Eye (tissue), 1 donor: ENCODE measurements at regions not wholly inside any gene's neighbourhood (a gene's known extent, or its start where the extent isn't known, plus 50 kb on each side); places are given as distances from the start of the nearest gene placed in this dataset.
"Not testable (repeated sequence)": the region's sequence is repeated elsewhere in the genome, so short reads cannot be mapped to it uniquely, and the experiment has no call there.

Experiments used
- DNase-seq: peaks from one replicate; pipeline ENCODE4 v3.0.0-alpha.2; 2015

DNA sequence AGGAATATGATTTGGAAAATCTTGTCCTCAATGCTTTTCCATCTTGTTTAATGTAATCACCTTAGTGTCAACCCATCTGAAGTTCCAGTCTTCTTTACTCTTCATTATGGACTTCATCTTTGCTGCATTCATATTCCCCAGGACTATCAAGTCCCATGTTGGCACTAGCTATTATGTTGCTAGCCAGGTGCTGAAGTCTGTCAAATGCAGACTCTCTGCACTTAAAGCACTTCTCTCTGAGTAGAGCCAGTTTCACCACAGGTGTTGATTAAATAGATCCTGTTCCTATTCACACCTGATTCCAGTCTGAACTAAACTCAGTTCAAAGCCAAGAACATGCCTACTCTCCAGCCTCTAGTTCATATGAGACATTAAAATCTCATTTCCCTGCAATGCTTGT lies 75.0 kb upstream of the PKN2 start:
- DNase-seq = no peak

DNA sequence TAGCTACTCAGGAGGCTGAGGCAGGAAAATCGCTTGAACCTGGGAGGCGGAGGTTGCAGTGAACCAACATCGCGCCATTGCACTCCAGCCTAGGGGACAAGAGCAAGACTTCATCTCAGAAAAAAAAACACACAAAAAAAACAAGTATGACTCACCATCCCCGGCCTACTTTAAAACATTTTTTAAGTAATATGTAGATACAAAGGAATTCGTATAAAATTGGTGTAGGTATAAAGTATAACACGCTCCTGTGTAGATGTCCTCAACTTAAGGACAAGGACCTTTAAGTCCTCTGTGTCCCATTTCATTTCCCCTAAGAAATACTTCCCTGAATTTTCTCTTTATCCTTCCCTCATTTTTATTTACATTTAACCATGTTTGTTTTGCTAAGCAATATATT lies 73.4 kb upstream of the PKN2 start:
- no peak for DNase-seq

DNA sequence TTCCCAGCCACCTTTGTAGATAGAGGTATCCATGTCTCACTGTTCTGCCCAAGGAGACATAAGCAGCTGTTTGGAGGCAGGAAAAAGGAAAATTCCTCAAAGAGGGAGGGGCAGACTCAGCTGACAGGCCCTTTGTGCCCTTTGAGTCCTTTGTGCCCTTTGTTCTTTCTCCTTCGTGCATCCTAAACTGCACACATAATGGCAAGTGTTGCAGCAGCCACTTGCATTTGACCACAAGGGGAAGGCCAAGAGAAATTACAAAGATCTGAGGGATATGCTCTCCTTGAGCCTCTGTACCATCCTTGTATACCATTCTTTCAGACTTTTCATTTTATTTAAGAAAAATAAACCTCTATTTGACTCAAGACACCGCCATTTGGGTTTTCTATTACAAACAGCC lies 71.8 kb upstream of the PKN2 start:
- DNase-seq = peak; percentile 14

DNA sequence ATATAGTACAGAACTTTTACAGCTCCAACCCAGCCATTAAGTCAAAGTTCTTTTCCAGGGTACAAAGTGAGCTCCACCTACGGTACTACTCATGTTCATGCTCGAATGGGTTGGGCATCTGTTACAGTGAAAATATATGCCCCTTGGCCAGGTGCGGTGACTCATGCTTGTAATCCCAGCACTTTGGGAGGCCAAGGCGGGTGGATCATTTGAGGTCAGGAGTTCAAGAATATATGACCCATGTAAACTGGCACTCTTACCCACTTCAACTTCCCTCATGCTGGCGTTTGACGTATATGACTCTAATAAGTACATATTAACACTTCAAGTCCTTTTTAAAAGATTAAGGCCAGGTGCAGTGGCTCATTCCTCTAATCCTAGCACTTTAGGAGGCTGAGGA lies 71.3 kb upstream of the PKN2 start:
- no peak for DNase-seq

DNA sequence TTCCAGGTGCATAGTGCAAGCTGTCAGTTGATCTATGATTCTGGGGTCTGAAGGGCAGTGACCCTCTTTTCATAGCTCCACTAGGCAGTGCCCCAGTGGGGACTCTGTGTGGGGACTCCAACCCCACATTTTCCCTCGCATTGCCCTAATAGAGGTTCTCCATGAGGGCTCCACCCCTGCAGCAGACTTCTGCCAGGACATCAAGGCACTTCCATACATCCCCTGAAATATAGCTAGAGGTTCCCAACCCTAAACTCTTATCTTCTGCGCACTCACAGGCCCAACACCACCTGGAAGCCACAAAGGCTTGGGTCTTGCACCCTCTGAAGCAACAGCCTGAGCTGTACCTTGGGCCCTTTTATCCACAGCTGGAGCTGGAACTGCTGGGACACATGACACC lies 65.7 kb upstream of the PKN2 start:
- no peak for DNase-seq

DNA sequence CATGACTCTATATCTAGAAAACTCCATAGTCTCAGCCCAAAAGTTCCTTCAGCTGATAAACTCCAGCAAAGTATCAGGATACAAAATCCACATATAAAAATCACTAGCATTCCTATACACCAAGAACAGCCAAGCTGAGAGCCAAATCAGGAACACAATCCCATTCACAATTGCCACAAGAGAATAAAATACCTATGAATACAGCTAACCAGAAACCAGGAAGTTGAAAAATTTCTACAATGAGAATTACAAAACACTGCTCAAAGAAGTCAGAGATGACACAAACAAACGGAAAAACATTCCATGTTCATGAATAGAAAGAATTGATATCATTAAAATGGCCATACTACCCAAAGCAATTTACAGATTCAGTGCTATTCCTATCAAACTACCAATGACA lies 61.0 kb upstream of the PKN2 start:
- not testable (repeated sequence) for DNase-seq
